ENCODE measurements at regions not wholly inside any gene's neighbourhood (a gene's known extent, or its start where the extent isn't known, plus 50 kb on each side); places are given as distances from the start of the nearest gene placed in this dataset.

- H3K4me3 ChIP-seq (replicated peaks in 1 of 2; ENCODE audit: low read depth in 1 of 2, low read length in 2 of 2) = no peak overlapping the region
- H3K9ac ChIP-seq (ENCODE audit: low read length) = no peak overlapping the region
- no peaks in the 10 kb centered on the region for H4K20me1 ChIP-seq (ENCODE audit: insufficient read depth)
- CTCF ChIA-PET = no interaction called here
- no peaks in the 10 kb centered on the region for H3K9me3 ChIP-seq (ENCODE audit: control insufficient read depth in 1 of 2, insufficient read depth in 1 of 2, low read depth in 1 of 2, low read length in 2 of 2)
- no peaks in the 10 kb centered on the region for H3K4me1 ChIP-seq (ENCODE audit: control insufficient read depth in 1 of 2, insufficient read depth in 2 of 2, low read length in 2 of 2)
- DNase-seq (ENCODE audit: low read depth, low spot score) (no peak), ATAC-seq (no peak)
- TF ChIP-seq JUND (IDR thresholded peaks at IDR 0.05) (no peak), ATF3 (IDR thresholded peaks at IDR 0.05) (no peak), CTCF (IDR thresholded peaks at IDR 0.05 in 2 of 3, conservative IDR thresholded peaks at IDR 0.05 in 1 of 3; ENCODE audit: borderline replicate concordance in 1 of 3, insufficient read depth in 1 of 3, low read depth in 2 of 3, low read length in 2 of 3) (no peak), EZH2phosphoT487 (IDR thresholded peaks at IDR 0.05; ENCODE audit: borderline replicate concordance) (no peak), ZNF274 (IDR thresholded peaks at IDR 0.05; ENCODE audit: low read depth, low read length) (no peak), ZFX (IDR thresholded peaks at IDR 0.05) (no peak), CEBPB (IDR thresholded peaks at IDR 0.05; ENCODE audit: low read depth) (no peak), SRF (IDR thresholded peaks at IDR 0.05; ENCODE audit: low read depth) (no peak), REST (IDR thresholded peaks at IDR 0.05; ENCODE audit: low read depth) (no peak), SP1 (IDR thresholded peaks at IDR 0.05; ENCODE audit: low read depth) (no peak), RAD21 (IDR thresholded peaks at IDR 0.05; ENCODE audit: low read depth) (no peak), EGR1 (IDR thresholded peaks at IDR 0.05; ENCODE audit: low read depth) (no peak)
- no TSS peak for BruUV-seq (replicated peaks)
- H3K79me2 ChIP-seq (ENCODE audit: insufficient read depth, low read length) = no peaks in the 10 kb centered on the region
- H3K36me3 ChIP-seq (ENCODE audit: control insufficient read depth in 1 of 2, insufficient read depth in 2 of 2, low read length in 2 of 2) = no peaks in the 10 kb centered on the region
- RAD21 ChIA-PET (ENCODE audit: low non-redundant PET in 1 of 2, low total read pairs in 2 of 2, uncharacterized antibody in 2 of 2, unreplicated experiment in 2 of 2) = no interaction called here
- no peaks in the 10 kb centered on the region for H3K9me2 ChIP-seq (ENCODE audit: insufficient read depth)
- no peak overlapping the region for H3K4me2 ChIP-seq (ENCODE audit: low read length)
- no peak overlapping the region for H3K27ac ChIP-seq (ENCODE audit: low read depth, low read length)
- no peaks in the 10 kb centered on the region for H3K27me3 ChIP-seq (ENCODE audit: insufficient read depth, low read length)
- no peak overlapping the region for H2AFZ ChIP-seq (ENCODE audit: low read depth, low read length, poor library complexity, severe bottlenecking)
- POLR2A ChIA-PET = no interaction called here
- intact Hi-C loops (cut with micrococcal nuclease) = no loop called here
These were observed 189.7 kb downstream of the DDX3Y start for GRCh38 chrY:13094411-13094810.

All from HCT116 (cell line).